ENCODE measurements at regions not wholly inside any gene's neighbourhood (a gene's known extent, or its start where the extent isn't known, plus 50 kb on each side); places are given as distances from the start of the nearest gene placed in this dataset.

DNA sequence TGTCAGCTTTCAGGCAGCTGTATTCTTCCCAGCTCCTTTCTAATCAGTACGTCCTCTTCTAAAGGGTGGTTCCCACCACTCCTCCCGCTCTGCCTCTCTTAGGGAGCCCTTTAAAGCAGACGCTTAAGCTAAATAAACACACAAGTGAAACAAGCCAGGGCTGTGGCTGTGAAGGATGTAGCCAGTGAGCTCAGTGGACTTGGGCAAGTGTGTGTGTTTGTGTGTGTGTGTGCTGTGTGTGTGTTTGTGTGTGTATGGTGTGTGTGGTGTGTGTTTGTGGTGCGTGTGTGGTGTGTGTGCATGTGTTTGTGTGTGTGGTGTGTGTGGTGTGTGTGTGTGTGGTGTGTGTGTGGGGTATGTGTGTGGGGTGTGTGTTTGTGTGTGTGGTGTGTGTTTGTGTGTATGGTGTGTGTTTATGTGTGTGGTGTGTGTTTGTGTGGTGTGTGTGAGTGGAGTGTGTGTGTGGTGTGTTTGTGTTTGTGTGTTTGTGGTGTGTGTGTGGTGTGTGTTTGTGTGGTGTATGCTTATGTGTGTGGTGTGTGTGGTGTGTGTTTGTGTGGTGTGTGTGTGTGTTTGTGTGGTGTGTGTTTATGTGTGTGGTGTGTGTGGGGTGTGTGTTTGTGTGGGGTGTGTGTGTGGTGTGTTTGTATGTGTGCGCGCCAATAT, 283.3 kb downstream of the PTTG2 start:
- intact Hi-C loops (cut with DNase I) = no loop called here
- Histone ChIP-seq H3K27me3 (no peaks in the 10 kb centered on the region), H3K27ac (no peak overlapping the region), H3K9me3 (no peaks in the 10 kb centered on the region), H3K4me1 (no peaks in the 10 kb centered on the region), H3K4me3 (no peak overlapping the region), H3K36me3 (replicated peaks in 1 of 2; ENCODE audit: insufficient read depth in 1 of 2, low read depth in 2 of 2) (no peaks in the 10 kb centered on the region)
- WGBS, 2 donors = 68 to 75% methylated on average over 6 of the region's 6 CpGs
- TF ChIP-seq, protein P1, sequence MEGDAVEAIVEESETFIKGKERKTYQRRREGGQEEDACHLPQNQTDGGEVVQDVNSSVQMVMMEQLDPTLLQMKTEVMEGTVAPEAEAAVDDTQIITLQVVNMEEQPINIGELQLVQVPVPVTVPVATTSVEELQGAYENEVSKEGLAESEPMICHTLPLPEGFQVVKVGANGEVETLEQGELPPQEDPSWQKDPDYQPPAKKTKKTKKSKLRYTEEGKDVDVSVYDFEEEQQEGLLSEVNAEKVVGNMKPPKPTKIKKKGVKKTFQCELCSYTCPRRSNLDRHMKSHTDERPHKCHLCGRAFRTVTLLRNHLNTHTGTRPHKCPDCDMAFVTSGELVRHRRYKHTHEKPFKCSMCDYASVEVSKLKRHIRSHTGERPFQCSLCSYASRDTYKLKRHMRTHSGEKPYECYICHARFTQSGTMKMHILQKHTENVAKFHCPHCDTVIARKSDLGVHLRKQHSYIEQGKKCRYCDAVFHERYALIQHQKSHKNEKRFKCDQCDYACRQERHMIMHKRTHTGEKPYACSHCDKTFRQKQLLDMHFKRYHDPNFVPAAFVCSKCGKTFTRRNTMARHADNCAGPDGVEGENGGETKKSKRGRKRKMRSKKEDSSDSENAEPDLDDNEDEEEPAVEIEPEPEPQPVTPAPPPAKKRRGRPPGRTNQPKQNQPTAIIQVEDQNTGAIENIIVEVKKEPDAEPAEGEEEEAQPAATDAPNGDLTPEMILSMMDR (IDR thresholded peaks at IDR 0.05) = no peak
- no peak for TF ChIP-seq POLR2A (IDR thresholded peaks at IDR 0.05)
- ATAC-seq (no peak), DNase-seq (no peak)

DNA sequence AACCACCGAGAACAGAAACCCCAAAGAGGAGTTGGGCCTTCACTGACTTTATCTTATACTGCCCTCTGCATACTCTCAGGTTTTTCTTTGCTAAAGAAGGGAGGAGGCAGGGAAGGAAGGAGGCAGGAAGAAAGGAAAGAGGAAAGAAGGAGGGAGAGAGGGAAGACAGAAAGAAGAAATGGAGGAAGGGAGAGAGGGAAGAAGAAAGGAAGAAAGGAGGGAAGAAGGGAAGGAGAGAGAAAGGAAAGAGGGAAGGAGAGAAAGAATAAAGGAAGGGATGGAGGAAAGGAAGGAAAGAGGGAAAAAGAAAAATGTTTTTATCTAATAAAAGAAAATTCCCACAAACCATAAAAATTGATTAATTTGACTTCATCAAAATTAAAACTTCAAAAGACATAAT, 294.6 kb downstream of the PTTG2 start:
- intact Hi-C loops (cut with DNase I) = no loop called here
- H3K9me3 ChIP-seq = no peaks in the 10 kb centered on the region
- no peaks in the 10 kb centered on the region for H3K27me3 ChIP-seq
- DNase-seq (no peak), ATAC-seq (no peak)
- H3K4me1 ChIP-seq = no peaks in the 10 kb centered on the region
- TF ChIP-seq POLR2A (IDR thresholded peaks at IDR 0.05) = no peak
- TF ChIP-seq, protein P1 (IDR thresholded peaks at IDR 0.05) = no peak
- no peaks in the 10 kb centered on the region for H3K36me3 ChIP-seq (replicated peaks in 1 of 2; ENCODE audit: insufficient read depth in 1 of 2, low read depth in 2 of 2)
- no peak overlapping the region for H3K27ac ChIP-seq
- 93 to 95% methylated on average over 1 of the region's 1 CpG for WGBS, 2 donors
- no peak overlapping the region for H3K4me3 ChIP-seq

DNA sequence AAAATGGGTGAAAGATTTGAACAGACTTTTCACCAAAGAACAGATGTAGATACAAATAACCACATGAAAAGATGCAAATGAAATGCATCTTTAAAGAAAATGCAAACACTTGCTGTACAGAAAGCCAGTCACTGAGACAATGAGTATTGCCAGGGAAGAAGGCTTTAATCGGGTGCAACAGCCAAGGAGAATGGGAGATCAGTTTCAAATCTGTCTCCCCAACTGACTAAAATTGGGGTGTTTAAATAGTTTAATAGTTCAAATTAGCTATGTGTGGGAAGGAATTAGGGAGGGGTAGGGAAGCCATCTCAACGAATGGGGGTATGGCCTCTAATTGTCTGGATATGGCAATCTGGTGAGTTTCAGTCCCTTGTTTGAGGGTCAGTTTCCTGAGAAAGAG, 295.4 kb downstream of the PTTG2 start:
- Histone ChIP-seq H3K36me3 (replicated peaks in 1 of 2; ENCODE audit: insufficient read depth in 1 of 2, low read depth in 2 of 2) (no peaks in the 10 kb centered on the region), H3K27ac (no peak overlapping the region), H3K4me1 (no peaks in the 10 kb centered on the region), H3K27me3 (no peaks in the 10 kb centered on the region), H3K4me3 (no peak overlapping the region), H3K9me3 (no peaks in the 10 kb centered on the region)
- no peak for DNase-seq
- WGBS, 2 donors = 94 to 95% methylated on average over 2 of the region's 2 CpGs
- no peak for ATAC-seq
- TF ChIP-seq, protein P1 (IDR thresholded peaks at IDR 0.05) = no peak
- no peak for TF ChIP-seq POLR2A (IDR thresholded peaks at IDR 0.05)
- intact Hi-C loops (cut with DNase I) = no loop called here

DNA sequence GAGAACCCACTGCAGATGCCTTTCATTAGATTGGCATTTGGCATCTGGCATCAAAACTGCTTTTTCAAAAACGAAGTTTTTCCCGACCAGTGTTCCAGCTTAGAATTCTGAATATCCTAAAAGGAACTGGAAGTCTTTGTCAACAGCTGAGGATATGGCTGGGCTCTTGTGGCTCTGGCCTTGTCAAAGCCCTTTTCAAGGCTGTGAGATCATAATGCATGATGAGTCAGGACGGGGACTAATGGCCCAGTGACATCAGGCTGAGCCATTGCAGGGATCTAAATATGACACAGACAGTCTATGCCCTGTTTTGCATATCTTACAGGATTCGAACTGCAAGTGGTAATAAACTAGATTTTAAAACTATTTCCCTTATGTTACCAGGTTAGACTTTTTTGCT, 306.4 kb downstream of the PTTG2 start:
- DNase-seq (no peak), ATAC-seq (no peak)
- WGBS, 2 donors = 59 to 77% methylated on average over 4 of the region's 4 CpGs
- intact Hi-C loops (cut with DNase I) = no loop called here
- no peak overlapping the region for H3K4me3 ChIP-seq
- no peaks in the 10 kb centered on the region for H3K4me1 ChIP-seq
- no peaks in the 10 kb centered on the region for H3K36me3 ChIP-seq (replicated peaks in 1 of 2; ENCODE audit: insufficient read depth in 1 of 2, low read depth in 2 of 2)
- no peaks in the 10 kb centered on the region for H3K27me3 ChIP-seq
- H3K9me3 ChIP-seq = no peaks in the 10 kb centered on the region
- TF ChIP-seq, protein P1 (IDR thresholded peaks at IDR 0.05) = no peak
- no peak for TF ChIP-seq POLR2A (IDR thresholded peaks at IDR 0.05)
- no peak overlapping the region for H3K27ac ChIP-seq

DNA sequence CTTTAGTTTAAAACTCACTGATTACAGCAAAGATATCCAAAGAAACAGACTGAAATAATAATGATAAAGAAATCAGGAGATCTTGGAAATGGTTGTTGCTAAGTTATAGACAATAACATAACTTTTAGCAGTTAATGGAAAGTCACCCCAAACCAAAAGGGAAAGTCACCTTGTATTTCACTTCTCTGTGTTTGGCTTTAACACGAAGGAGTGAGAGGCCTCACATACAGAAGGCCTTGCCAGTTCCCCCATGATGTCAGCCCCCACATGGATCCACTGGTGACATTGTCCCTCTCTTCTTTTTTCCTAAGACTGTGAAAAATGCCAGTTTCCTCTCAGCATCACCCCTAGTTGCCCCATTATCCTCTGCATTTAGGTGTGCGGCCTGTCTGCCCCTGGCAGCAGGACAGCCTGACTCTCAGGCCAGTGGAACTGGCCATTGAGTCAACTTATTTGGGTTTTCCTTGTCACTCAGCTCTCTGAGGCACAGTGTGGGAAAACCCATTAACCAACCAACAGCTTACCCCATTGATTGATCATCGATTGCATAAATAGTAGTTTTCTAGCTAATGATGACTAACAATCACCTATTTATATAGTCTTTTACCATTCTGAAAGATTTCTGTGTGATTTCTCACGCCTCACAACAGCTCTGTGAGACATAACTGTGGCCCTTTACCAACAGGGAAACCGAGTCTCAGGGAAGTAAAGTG, 308.1 kb downstream of the PTTG2 start:
- no peaks in the 10 kb centered on the region for H3K36me3 ChIP-seq (replicated peaks in 1 of 2; ENCODE audit: insufficient read depth in 1 of 2, low read depth in 2 of 2)
- H3K4me1 ChIP-seq = no peaks in the 10 kb centered on the region
- H3K9me3 ChIP-seq = no peaks in the 10 kb centered on the region
- 76 to 83% methylated on average over 5 of the region's 5 CpGs for WGBS, 2 donors
- TF ChIP-seq, protein P1 (IDR thresholded peaks at IDR 0.05) = no peak
- no peak for TF ChIP-seq POLR2A (IDR thresholded peaks at IDR 0.05)
- H3K27ac ChIP-seq = no peak overlapping the region
- intact Hi-C loops (cut with DNase I) = no loop called here
- DNase-seq (no peak), ATAC-seq (no peak)
- no peak overlapping the region for H3K4me3 ChIP-seq
- H3K27me3 ChIP-seq = no peaks in the 10 kb centered on the region
